ENCODE measurements at regions not wholly inside any gene's neighbourhood (a gene's known extent, or its start where the extent isn't known, plus 50 kb on each side); places are given as distances from the start of the nearest gene placed in this dataset.

DNA sequence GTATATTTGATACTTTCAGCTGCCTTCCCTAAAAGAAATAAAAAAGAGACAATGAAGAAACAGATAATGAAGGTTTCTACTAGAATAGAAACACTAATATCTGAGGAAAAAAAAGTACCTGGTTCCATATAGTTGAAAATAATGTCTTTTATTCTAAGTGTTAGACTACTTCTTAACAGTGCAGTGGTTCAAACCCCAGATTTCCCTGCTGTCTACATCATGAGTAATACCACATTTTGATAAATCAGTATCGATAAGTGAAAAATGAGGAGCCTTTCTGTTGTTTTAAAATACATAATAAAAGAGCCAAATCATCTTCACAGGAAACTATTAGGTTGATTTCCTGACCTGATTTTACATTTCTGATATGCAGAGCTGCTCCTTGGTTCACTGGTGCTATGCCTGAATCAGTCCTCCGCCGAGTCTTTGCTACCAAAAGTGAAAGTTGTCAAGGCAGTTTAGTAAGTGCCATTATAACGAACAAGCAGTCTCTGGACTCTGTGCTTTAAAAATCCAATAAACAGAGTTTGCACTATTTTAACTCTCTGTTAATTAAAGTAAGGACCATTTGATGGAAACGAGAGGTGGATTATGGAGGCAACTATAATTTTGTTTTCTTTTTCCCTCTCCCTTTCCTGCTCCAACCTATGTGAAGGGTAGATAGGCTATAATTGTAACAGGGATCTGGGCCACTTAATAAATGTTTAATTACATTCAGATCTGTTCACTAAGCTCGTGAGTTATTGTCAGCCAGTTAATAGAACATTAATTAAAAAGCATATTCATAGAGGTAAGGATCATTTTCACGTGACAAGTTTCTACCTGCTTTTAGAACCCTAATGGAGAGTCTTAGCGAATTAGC lies 724.5 kb upstream of the RAG2 start:
- H4K20me1 ChIP-seq (ENCODE audit: control insufficient read depth, insufficient read depth): no peaks in the 10 kb centered on the region
- H3K9me3 ChIP-seq (replicated peaks; ENCODE audit: control insufficient read depth, insufficient read depth, low read length): no peaks in the 10 kb centered on the region
- no peak overlapping the region for H3K4me2 ChIP-seq (ENCODE audit: control insufficient read depth, insufficient read depth)
- no TSS peak for BruUV-seq (replicated peaks)
- RAD21 ChIA-PET (ENCODE audit: unreplicated experiment): no interaction called here
- H3K9ac ChIP-seq (ENCODE audit: control insufficient read depth, insufficient read depth, low read length): no peak overlapping the region
- SMC1A ChIA-PET (ENCODE audit: uncharacterized antibody, unreplicated experiment): interaction anchor here (0.8 to 1.5 kb wide), 2 partner anchors 20 to 60 kb away, joined by 3 to 4 read pairs; no protein-coding TSS in a partner anchor
- no peak overlapping the region for H3K4me3 ChIP-seq
- ATAC-seq: peak; percentile 38; the same call in 2 of the 3 replicates
- intact Hi-C loops (cut with micrococcal nuclease; ENCODE audit: unreplicated experiment): no loop called here
- H3K79me2 ChIP-seq (ENCODE audit: control insufficient read depth, insufficient read depth, low read length): no peaks in the 10 kb centered on the region
- H2AFZ ChIP-seq (ENCODE audit: control insufficient read depth, low read depth, low read length): no peak overlapping the region
- no peak for FAIRE-seq
- TF ChIP-seq, protein P1, sequence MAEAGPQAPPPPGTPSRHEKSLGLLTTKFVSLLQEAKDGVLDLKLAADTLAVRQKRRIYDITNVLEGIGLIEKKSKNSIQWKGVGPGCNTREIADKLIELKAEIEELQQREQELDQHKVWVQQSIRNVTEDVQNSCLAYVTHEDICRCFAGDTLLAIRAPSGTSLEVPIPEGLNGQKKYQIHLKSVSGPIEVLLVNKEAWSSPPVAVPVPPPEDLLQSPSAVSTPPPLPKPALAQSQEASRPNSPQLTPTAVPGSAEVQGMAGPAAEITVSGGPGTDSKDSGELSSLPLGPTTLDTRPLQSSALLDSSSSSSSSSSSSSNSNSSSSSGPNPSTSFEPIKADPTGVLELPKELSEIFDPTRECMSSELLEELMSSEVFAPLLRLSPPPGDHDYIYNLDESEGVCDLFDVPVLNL (IDR thresholded peaks at IDR 0.05; ENCODE audit: low read depth, low read length): no peak
- TF ChIP-seq NKRF (conservative IDR thresholded peaks at IDR 0.05): no peak
- no peak for TF ChIP-seq SMC3 (IDR thresholded peaks at IDR 0.05; ENCODE audit: borderline replicate concordance, low read length)
- no peak for TF ChIP-seq BHLHE40 (IDR thresholded peaks at IDR 0.05; ENCODE audit: borderline replicate concordance in 1 of 2, low read depth in 2 of 2, low read length in 1 of 2)
- TF ChIP-seq ZNF24 (IDR thresholded peaks at IDR 0.05): no peak
- TF ChIP-seq LARP7 (IDR thresholded peaks at IDR 0.05): no peak
- POLR2A ChIA-PET: no interaction called here
- DNase-seq (ENCODE audit: low read depth, low spot score): no peak
- in situ Hi-C loops (cut with MboI): no loop called here
- WGBS (ENCODE audit: insufficient coverage, insufficient replicate concordance, low lambda C conversion rate, missing lambda C conversion rate): 28% methylated on average over 8 of the region's 8 CpGs
- no peaks in the 10 kb centered on the region for H3K36me3 ChIP-seq (ENCODE audit: control insufficient read depth in 2 of 2, insufficient read depth in 2 of 2, low read length in 1 of 2)
- no peak overlapping the region for H3K27ac ChIP-seq (ENCODE audit: control insufficient read depth, insufficient read depth)
- no peaks in the 10 kb centered on the region for H3K27me3 ChIP-seq (replicated peaks in 1 of 2; ENCODE audit: control insufficient read depth in 2 of 2, insufficient read depth in 2 of 2, low read length in 1 of 2)
- CTCF ChIA-PET: no interaction called here
- H3K4me1 ChIP-seq (ENCODE audit: control insufficient read depth, insufficient read depth, low read length): no peaks in the 10 kb centered on the region

Data from GM12878 (cell line).